ENCODE measurements at regions not wholly inside any gene's neighbourhood (a gene's known extent, or its start where the extent isn't known, plus 50 kb on each side); places are given as distances from the start of the nearest gene placed in this dataset.

GRCh38 chr2:71891719-71892422 is 255.8 kb downstream of the CYP26B1 start:
- TF ChIP-seq EZH2 (IDR thresholded peaks at IDR 0.05; ENCODE audit: insufficient read depth, poor library complexity, severe bottlenecking) (no peak), EZH2phosphoT487 (IDR thresholded peaks at IDR 0.05; ENCODE audit: insufficient read depth, low read depth) (no peak)

GRCh38 chr2:71891155-71891554 is 256.5 kb downstream of the CYP26B1 start:
- no peak overlapping the region for H3K9ac ChIP-seq
- H3F3A ChIP-seq (ENCODE audit: insufficient read depth) = peaks cover 21% of the 10 kb centered on the region
- no peaks in the 10 kb centered on the region for H4K20me1 ChIP-seq (ENCODE audit: insufficient read depth)
- H3K9me3 ChIP-seq (ENCODE audit: low read depth) = no peaks in the 10 kb centered on the region
- H3K27me3 ChIP-seq (replicated peaks; ENCODE audit: insufficient read depth) = no peaks in the 10 kb centered on the region
- 98 to 100% methylated on average over 5 of the region's 5 CpGs for WGBS, 2 experiments (ENCODE audit: low coverage in 1 of 2, low lambda C conversion rate in 2 of 2, missing lambda C conversion rate in 2 of 2)
- no peak overlapping the region for H2AFZ ChIP-seq
- no peaks in the 10 kb centered on the region for H3K9me2 ChIP-seq (ENCODE audit: insufficient read depth)
- no peak overlapping the region for H3K4me3 ChIP-seq
- DNase-seq = no peak
- no peak for TF ChIP-seq EZH2phosphoT487 (IDR thresholded peaks at IDR 0.05; ENCODE audit: insufficient read depth, low read depth)
- no peak for TF ChIP-seq EZH2 (IDR thresholded peaks at IDR 0.05; ENCODE audit: insufficient read depth, poor library complexity, severe bottlenecking)
- H3K27ac ChIP-seq = no peak overlapping the region
- H3K36me3 ChIP-seq (ENCODE audit: low read depth) = no peaks in the 10 kb centered on the region
- no peaks in the 10 kb centered on the region for H3K79me2 ChIP-seq (ENCODE audit: insufficient read depth)
- H3K4me1 ChIP-seq (ENCODE audit: insufficient read depth) = peaks cover 27% of the 10 kb centered on the region
- in situ Hi-C loops (cut with MboI) = no loop called here
- no peak overlapping the region for H3K4me2 ChIP-seq (ENCODE audit: unreplicated experiment)

More at GRCh38 chr2:71891719-71892422, 255.8 kb downstream of the CYP26B1 start:
- no peaks in the 10 kb centered on the region for H3K27me3 ChIP-seq (replicated peaks; ENCODE audit: insufficient read depth)
- H3K27ac ChIP-seq = no peak overlapping the region
- no peak overlapping the region for H3K9ac ChIP-seq
- no peaks in the 10 kb centered on the region for H4K20me1 ChIP-seq (ENCODE audit: insufficient read depth)
- peaks cover 21% of the 10 kb centered on the region for H3F3A ChIP-seq (ENCODE audit: insufficient read depth)
- WGBS, 2 experiments (ENCODE audit: low coverage in 1 of 2, low lambda C conversion rate in 2 of 2, missing lambda C conversion rate in 2 of 2) = 80 to 85% methylated on average over 6 of the region's 6 CpGs
- H3K36me3 ChIP-seq (ENCODE audit: low read depth) = no peaks in the 10 kb centered on the region
- no peaks in the 10 kb centered on the region for H3K9me2 ChIP-seq (ENCODE audit: insufficient read depth)
- H3K4me1 ChIP-seq (ENCODE audit: insufficient read depth) = peaks cover 27% of the 10 kb centered on the region
- in situ Hi-C loops (cut with MboI) = no loop called here
- H2AFZ ChIP-seq = no peak overlapping the region
- no peak overlapping the region for H3K4me3 ChIP-seq
- H3K9me3 ChIP-seq (ENCODE audit: low read depth) = no peaks in the 10 kb centered on the region
- no peaks in the 10 kb centered on the region for H3K79me2 ChIP-seq (ENCODE audit: insufficient read depth)
- no peak for DNase-seq
- no peak overlapping the region for H3K4me2 ChIP-seq (ENCODE audit: unreplicated experiment)

GRCh38 chr2:71889759-71890684 is 257.6 kb downstream of the CYP26B1 start:
- 20 to 25% methylated on average over 5 of the region's 5 CpGs for WGBS, 2 experiments (ENCODE audit: low coverage in 1 of 2, low lambda C conversion rate in 2 of 2, missing lambda C conversion rate in 2 of 2)
- no peaks in the 10 kb centered on the region for H3K79me2 ChIP-seq (ENCODE audit: insufficient read depth)
- H3K27me3 ChIP-seq (replicated peaks; ENCODE audit: insufficient read depth) = no peaks in the 10 kb centered on the region
- H2AFZ ChIP-seq = no peak overlapping the region
- H3K4me1 ChIP-seq (ENCODE audit: insufficient read depth) = peaks cover 27% of the 10 kb centered on the region
- H4K20me1 ChIP-seq (ENCODE audit: insufficient read depth) = no peaks in the 10 kb centered on the region
- H3K4me3 ChIP-seq = no peak overlapping the region
- no peaks in the 10 kb centered on the region for H3K9me2 ChIP-seq (ENCODE audit: insufficient read depth)
- H3K36me3 ChIP-seq (ENCODE audit: low read depth) = no peaks in the 10 kb centered on the region
- in situ Hi-C loops (cut with MboI) = no loop called here
- H3K9me3 ChIP-seq (ENCODE audit: low read depth) = no peaks in the 10 kb centered on the region
- H3K9ac ChIP-seq = peak overlapping the region; percentile 12; the same call in 1 of the 2 replicates
- peaks cover 21% of the 10 kb centered on the region for H3F3A ChIP-seq (ENCODE audit: insufficient read depth)
- peak overlapping the region; percentile 18 for H3K4me2 ChIP-seq (ENCODE audit: unreplicated experiment)
- H3K27ac ChIP-seq = peak overlapping the region; percentile 57
- TF ChIP-seq EZH2phosphoT487 (IDR thresholded peaks at IDR 0.05; ENCODE audit: insufficient read depth, low read depth) = no peak
- TF ChIP-seq EZH2 (IDR thresholded peaks at IDR 0.05; ENCODE audit: insufficient read depth, poor library complexity, severe bottlenecking) = no peak
- peak; percentile 97 for DNase-seq

- 7 to 10% methylated on average over 4 of the region's 4 CpGs for WGBS, 2 experiments (ENCODE audit: low coverage in 1 of 2, low lambda C conversion rate in 2 of 2, missing lambda C conversion rate in 2 of 2)
- Histone ChIP-seq H3K4me1 (ENCODE audit: insufficient read depth) (peaks cover 31% of the 10 kb centered on the region), H3K27ac (peak overlapping the region; percentile 57), H3K27me3 (replicated peaks; ENCODE audit: insufficient read depth) (no peaks in the 10 kb centered on the region), H3K4me2 (ENCODE audit: unreplicated experiment) (no peak overlapping the region), H3K36me3 (ENCODE audit: low read depth) (no peaks in the 10 kb centered on the region), H3K9ac (no peak overlapping the region; the same call in 1 of the 2 replicates), H4K20me1 (ENCODE audit: insufficient read depth) (no peaks in the 10 kb centered on the region), H2AFZ (no peak overlapping the region), H3F3A (ENCODE audit: insufficient read depth) (peaks cover 24% of the 10 kb centered on the region), H3K9me2 (ENCODE audit: insufficient read depth) (no peaks in the 10 kb centered on the region), H3K4me3 (no peak overlapping the region), H3K9me3 (ENCODE audit: low read depth) (no peaks in the 10 kb centered on the region), H3K79me2 (ENCODE audit: insufficient read depth) (no peaks in the 10 kb centered on the region)
- peak; percentile 70 for DNase-seq
- in situ Hi-C loops (cut with MboI) = no loop called here
- TF ChIP-seq EZH2 (IDR thresholded peaks at IDR 0.05; ENCODE audit: insufficient read depth, poor library complexity, severe bottlenecking) (no peak), EZH2phosphoT487 (IDR thresholded peaks at IDR 0.05; ENCODE audit: insufficient read depth, low read depth) (no peak)
Measured at GRCh38 chr2:71888751-71889445, 258.8 kb downstream of the CYP26B1 start.

All from GM23248 (cell line).